ENCODE measurements at regions not wholly inside any gene's neighbourhood (a gene's known extent, or its start where the extent isn't known, plus 50 kb on each side); places are given as distances from the start of the nearest gene placed in this dataset.

GRCh38 chr12:83919081-83919480 lies 993.5 kb downstream of the SLC6A15 start (continued):
- no peak for TF ChIP-seq SIRT6 (IDR thresholded peaks at IDR 0.05; ENCODE audit: low read length)
- TF ChIP-seq EGR1 (IDR thresholded peaks at IDR 0.05; ENCODE audit: borderline replicate concordance, low read depth, low read length): no peak
- no peak for TF ChIP-seq GTF2F1 (IDR thresholded peaks at IDR 0.05; ENCODE audit: borderline replicate concordance, low read depth, low read length)

Data from H1 (cell line).